Neural crest cell (in vitro differentiated cells): ENCODE measurements at regions not wholly inside any gene's neighbourhood (a gene's known extent, or its start where the extent isn't known, plus 50 kb on each side); places are given as distances from the start of the nearest gene placed in this dataset.
A peak's percentile ranks its signal among the peaks of the same experiment; 100 is the strongest.

ENCODE experiments used
- DNase-seq: peaks from one replicate; pipeline ENCODE4 v3.0.0; 2021; ENCODE audit warnings: low read depth, mixed read lengths, low spot score
- H3K27ac Mint-ChIP-seq: one replicate; pipeline ENCODE4 v1.8.0; 2021; ENCODE audit warnings: mild to moderate bottlenecking, mixed read lengths; ENCODE audit not compliant: unreplicated experiment
- H3K27me3 Mint-ChIP-seq: 2 replicates; pipeline ENCODE4 v1.8.0; 2021; ENCODE audit warnings: low read depth, mild to moderate bottlenecking, mixed read lengths
- H3K36me3 Mint-ChIP-seq: 2 replicates; pipeline ENCODE4 v1.8.0; 2021; ENCODE audit warnings: low read depth, mild to moderate bottlenecking, mixed read lengths
- H3K4me1 Mint-ChIP-seq: 2 replicates; pipeline ENCODE4 v1.8.0; 2021; ENCODE audit warnings: mixed read lengths
- H3K4me3 Mint-ChIP-seq: one replicate; pipeline ENCODE4 v1.8.0; 2021; ENCODE audit warnings: mild to moderate bottlenecking, mixed read lengths
- H3K9me3 Mint-ChIP-seq: 2 replicates; pipeline ENCODE4 v1.8.0; 2021; ENCODE audit warnings: mixed read lengths
- CTCF ChIP-seq: fragments of 200-600 bp; sonication (generic); conservative IDR thresholded peaks from 2 replicates; pipeline ENCODE4 v1.5.0; 2021; ENCODE audit warnings: antibody characterized with exemption, mild to moderate bottlenecking

DNA sequence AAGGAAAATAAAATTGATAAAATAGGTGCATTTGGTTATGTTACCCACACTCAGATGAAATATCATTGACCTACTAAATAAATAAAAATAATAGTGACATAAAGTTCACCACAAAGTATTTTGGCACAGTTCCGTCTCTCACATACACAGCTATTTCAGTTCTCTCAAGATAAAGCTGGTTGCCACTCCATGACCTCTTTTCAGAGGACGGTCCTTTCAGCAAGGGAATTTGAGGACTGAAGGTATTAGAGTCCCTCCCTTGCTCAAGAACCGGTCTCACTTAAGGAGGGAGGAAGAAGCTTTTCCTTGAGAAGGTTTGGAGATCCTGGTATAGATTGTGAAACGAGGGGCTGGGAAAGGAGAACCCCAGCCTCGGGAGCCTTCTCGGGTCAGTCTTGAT lies 285.5 kb upstream of the CFAP20DC start:
- H3K27ac Mint-ChIP-seq, result no peak overlapping the region

DNA sequence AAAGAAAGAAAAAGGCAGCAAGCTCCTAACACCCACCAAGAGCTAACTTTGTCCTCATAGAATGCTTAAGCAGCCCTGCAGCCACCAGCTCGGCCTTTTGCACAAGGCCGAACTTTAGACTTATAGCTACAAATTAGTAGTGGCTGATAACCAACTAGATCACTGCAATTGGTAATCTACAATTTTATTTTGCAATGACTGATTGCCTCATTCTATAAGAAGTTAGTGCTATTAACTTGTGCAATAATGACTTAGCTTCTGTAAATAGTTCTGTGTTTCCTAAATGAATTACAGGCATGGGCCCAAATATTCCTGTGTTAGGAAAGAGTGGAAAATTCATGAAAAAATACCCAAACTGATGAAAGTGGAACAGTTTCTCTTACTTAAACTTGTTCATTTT lies 284.8 kb upstream of the CFAP20DC start:
- H3K27me3 Mint-ChIP-seq, result no peaks in the 10 kb centered on the region
- peaks cover 8% of the 10 kb centered on the region for H3K9me3 Mint-ChIP-seq
- H3K4me1 Mint-ChIP-seq, result no peaks in the 10 kb centered on the region

More for the DNA sequence above, 285.5 kb upstream of the CFAP20DC start:
- Mint-ChIP-seq H3K27me3 (no peaks in the 10 kb centered on the region), H3K36me3 (no peaks in the 10 kb centered on the region), H3K9me3 (peaks cover 8% of the 10 kb centered on the region), H3K4me1 (no peaks in the 10 kb centered on the region), H3K4me3 (no peak overlapping the region)
- no peak for DNase-seq
- TF ChIP-seq CTCF, result no peak

DNA sequence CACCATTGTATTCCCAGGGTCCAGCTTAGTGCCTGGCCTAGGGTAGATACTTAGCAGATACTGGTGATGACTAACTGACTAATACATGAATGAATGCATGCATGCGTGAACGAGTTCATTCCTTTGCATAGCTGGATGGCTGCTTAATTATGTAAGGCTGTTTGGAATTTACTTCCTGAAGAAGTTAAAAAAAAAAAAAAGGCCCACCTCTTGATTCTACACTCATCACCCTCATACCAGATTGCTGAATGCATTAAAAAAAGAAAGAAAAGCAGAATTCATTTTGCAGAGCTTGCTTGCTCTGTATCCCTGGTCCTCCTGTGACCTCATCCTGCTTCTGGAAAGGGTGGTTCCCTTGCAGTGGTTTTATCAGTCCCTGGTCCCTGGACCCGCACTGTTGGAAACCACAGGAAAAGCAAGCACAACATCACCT lies 277.6 kb upstream of the CFAP20DC start:
- peaks cover 16% of the 10 kb centered on the region for H3K4me1 Mint-ChIP-seq
- H3K27ac Mint-ChIP-seq, result no peak overlapping the region
- no peak overlapping the region for H3K4me3 Mint-ChIP-seq
- H3K36me3 Mint-ChIP-seq, result no peaks in the 10 kb centered on the region
- TF ChIP-seq CTCF, result no peak
- no peaks in the 10 kb centered on the region for H3K27me3 Mint-ChIP-seq
- H3K9me3 Mint-ChIP-seq, result no peaks in the 10 kb centered on the region
- DNase-seq, result no peak

More for the DNA sequence above, 284.8 kb upstream of the CFAP20DC start:
- no peak for DNase-seq
- TF ChIP-seq CTCF, result no peak
- no peak overlapping the region for H3K4me3 Mint-ChIP-seq
- H3K27ac Mint-ChIP-seq, result no peak overlapping the region
- no peaks in the 10 kb centered on the region for H3K36me3 Mint-ChIP-seq

DNA sequence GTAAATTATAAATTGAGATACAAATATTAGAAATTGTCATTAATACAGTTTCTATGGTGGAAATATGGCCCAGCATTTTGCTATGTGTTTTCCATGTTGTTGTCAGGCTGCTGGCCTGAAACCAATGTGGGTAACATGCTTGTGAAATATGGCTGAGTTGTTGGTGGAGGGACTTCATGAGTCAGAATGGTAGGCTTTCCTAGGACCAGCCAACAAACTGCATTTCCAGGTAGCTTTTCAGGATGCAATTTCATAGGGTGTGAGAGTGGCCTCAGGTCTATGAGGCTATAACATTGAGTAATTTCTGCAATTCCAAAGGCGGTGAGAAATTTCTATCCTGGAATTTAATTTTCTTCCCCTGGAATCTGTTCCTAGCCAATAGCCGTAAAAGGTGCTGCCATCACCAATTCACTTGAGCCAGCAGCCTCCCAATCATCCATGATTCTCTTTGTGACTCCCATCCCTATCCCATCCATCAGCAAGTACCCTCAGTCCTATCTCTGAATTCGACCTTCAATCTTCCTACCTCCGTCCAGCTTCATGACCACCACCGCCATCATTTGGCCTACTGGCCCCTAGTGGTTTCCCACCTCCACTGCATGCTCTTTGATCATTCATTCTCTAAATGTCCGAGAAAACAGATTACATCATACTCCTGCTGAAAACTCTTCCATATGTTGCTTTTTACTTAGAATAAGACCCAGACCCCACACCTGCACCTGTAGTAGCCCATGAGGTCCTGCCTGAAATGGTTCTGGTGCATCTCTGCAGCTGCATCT lies 276.6 kb upstream of the CFAP20DC start:
- Mint-ChIP-seq H3K27ac (no peak overlapping the region), H3K4me3 (no peak overlapping the region), H3K4me1 (peaks cover 16% of the 10 kb centered on the region), H3K9me3 (peaks cover 4% of the 10 kb centered on the region), H3K36me3 (no peaks in the 10 kb centered on the region), H3K27me3 (no peaks in the 10 kb centered on the region)
- no peak for DNase-seq
- peak; percentile 50 for TF ChIP-seq CTCF

DNA sequence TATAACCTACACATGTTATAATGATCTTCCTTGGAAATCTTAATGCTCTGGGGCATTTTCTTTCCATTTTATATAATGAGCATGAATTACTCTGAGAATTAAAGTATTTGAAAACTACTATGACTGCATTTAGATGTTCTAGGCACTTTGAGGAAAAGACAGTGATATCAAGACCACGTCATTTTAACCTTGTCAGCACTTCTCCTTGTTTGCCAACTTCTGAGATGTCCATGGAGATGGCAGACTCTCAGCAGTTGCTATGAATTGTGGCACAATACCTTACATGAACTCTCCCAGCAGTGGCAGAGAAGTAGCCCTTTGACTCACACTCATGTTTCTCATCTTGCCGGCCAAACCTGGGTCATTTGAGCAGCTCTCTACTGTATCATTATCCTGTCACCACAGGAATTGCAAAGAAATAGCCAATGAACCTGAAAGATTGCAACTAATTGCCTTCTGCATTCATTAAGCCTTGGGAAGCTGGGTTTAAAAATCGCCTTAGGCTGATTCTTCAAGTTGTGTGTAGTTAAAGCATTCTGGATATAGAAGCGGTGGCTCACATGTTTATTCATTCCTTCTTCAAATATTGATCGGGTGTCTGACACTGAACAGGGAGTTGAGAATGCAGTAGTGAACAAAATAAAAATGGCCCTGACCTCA lies 272.2 kb upstream of the CFAP20DC start:
- H3K4me1 Mint-ChIP-seq, result peaks cover 16% of the 10 kb centered on the region
- no peak overlapping the region for H3K4me3 Mint-ChIP-seq
- H3K36me3 Mint-ChIP-seq, result no peaks in the 10 kb centered on the region
- H3K9me3 Mint-ChIP-seq, result peaks cover 4% of the 10 kb centered on the region
- TF ChIP-seq CTCF, result no peak
- no peaks in the 10 kb centered on the region for H3K27me3 Mint-ChIP-seq
- H3K27ac Mint-ChIP-seq, result no peak overlapping the region
- no peak for DNase-seq
